Stimulated activated CD4-positive, alpha-beta T cell treated with anti-CD3 and anti-CD28 coated beads, Interleukin-15, amount 100 ng/mL, for 24 hours (primary cell): ENCODE measurements at regions not wholly inside any gene's neighbourhood (a gene's known extent, or its start where the extent isn't known, plus 50 kb on each side); places are given as distances from the start of the nearest gene placed in this dataset.
"Not testable (repeated sequence)": the region's sequence is repeated elsewhere in the genome, so short reads cannot be mapped to it uniquely, and the experiment has no call there.

Experiments used
- DNase-seq: peaks from one replicate; pipeline ENCODE4 v3.0.0-alpha.2; 2020

DNA sequence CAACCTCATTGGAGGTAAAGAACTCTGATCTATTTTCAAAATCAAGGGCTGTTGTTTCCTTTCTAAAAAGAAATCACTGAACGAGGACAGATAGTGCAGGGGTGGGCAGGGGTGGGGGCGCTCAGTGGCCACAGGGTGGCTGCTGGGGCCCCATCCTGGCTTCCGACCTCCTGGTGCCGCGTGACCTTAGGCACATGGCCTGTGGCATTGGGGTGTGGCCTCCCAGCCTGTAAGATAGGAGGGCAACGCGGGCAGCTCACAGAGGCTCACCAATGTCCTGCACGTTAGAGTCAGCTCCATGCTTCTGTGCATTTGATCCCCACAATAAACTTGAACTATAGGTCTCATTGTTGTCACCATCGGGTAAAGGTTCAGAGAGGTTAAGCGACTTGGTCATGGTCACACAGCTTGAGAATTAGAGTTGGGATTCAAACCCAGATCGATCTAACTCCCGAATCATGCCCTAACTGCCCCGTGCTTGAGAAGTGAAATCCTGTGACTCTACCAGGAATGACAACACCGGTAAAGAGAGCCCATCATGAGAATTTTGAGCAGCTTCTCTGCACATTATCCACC, 148.0 kb upstream of the SLC6A11 start:
- no peak for DNase-seq

GRCh38 chr3:10669490-10670048, 146.5 kb upstream of the SLC6A11 start:
- no peak for DNase-seq

- no peak for DNase-seq
Measured at GRCh38 chr3:10672422-10672821, 143.6 kb upstream of the SLC6A11 start.

- DNase-seq = no peak
Measured at GRCh38 chr3:10674578-10674977, 141.4 kb upstream of the SLC6A11 start.

GRCh38 chr3:10676905-10677304, 139.1 kb upstream of the SLC6A11 start:
- no peak for DNase-seq

DNA sequence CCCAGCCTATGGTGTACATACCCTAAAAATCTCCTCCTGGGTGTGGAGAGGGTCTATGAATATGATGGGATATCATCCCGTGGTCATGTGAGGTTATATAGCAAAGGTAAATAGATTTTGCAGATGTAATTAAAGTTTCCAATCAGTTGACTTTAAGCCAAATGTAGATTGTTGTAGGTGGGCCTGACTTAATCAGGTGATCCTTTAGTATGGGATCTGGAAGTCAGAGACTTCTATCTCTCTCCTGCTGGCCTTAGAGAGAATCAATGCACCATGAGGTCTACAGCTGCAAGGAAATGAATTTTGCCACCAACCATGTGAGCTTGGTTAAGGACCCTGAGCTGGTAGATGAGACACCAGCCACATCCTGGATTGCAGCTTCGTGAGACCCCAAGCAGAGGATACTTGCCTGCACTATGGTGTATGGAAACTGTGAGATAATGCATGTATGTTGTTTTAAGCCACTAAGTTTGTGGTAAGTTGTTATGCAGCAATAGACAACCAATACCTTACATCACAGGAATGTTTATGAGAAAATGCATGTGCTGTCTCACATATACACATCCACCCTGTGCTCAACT, 137.1 kb upstream of the SLC6A11 start:
- DNase-seq = no peak

- DNase-seq = no peak
Measured at GRCh38 chr3:10680796-10681195, 135.2 kb upstream of the SLC6A11 start.

- DNase-seq = no peak
Measured at GRCh38 chr3:10682692-10683091, 133.3 kb upstream of the SLC6A11 start.

GRCh38 chr3:10683106-10683505, 132.9 kb upstream of the SLC6A11 start:
- DNase-seq = no peak

DNA sequence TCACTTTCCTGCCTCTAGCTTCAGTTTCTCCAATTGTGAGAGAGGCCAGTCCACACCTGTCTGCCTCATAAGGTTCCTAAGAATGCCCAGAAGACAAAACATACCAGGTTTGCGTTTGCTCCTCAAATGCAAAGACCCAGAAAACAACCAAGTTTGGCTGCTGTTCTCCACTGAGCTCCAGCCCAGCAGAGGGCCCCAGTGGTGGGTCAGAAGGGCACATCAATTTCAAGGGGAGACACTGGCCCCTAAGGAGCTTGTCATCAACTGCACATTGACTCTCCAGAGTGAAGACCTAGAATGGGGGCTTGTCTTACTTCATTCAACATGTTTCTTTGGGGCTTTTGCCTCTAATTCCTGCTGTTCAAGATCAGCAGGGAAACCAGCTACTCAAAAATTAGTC, 127.9 kb upstream of the SLC6A11 start:
- no peak for DNase-seq

DNA sequence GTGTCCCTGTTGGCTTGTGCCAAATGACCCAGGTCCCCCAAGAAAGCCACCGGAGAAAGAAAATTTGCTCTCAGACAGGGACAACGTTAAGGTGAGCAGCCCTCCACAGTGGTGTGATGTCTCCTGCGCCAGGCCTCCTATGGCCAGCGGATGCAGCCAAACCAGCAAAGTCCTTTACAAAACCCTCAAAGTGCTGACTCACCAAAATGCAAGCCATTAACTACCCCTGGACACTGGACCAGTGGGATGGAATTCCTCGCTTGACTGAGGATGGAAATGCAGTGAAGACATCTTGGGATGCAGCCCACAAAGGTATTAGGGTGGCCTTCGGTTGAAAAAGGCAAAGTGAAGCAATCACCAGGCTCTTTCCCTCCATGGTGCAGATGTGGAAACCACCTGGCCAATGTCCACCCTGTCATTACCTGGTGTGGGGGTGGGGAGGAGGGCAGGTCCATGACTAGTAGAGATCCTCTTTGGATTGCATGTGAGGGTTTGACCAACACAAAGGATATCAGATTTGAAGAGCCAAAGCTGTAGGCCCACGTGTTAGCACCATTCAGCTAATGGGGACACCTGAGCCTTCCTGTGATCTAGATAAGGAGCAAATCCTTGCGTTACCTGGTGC, 127.4 kb upstream of the SLC6A11 start:
- DNase-seq = no peak

DNA sequence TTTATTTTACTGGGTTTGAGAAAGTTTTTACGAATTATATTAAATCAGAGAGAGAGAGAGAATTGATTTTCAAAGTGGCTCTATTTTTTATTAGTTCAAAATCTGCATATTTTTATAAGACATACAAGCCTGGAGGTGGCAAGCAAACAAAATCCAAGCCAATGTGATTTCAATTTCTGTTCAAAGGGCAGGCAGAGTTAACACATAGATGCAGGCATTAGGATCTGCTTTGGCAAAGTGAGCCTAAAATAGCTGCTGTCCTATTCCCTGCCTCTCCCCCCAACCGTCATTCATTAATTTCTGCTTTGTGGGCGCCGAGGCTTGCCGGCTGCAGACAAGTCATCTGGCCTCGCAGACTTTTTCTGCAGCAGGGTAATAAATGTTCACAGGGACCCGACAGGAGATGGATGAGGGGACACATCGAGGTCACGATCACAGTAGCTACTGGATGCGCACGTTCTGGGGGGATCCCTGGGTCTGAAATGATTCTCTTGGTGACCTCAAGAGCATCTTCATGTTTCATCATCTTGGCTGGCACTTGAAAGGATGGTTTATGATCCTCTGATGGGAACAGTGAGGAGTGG, 123.9 kb upstream of the SLC6A11 start:
- DNase-seq = no peak

DNA sequence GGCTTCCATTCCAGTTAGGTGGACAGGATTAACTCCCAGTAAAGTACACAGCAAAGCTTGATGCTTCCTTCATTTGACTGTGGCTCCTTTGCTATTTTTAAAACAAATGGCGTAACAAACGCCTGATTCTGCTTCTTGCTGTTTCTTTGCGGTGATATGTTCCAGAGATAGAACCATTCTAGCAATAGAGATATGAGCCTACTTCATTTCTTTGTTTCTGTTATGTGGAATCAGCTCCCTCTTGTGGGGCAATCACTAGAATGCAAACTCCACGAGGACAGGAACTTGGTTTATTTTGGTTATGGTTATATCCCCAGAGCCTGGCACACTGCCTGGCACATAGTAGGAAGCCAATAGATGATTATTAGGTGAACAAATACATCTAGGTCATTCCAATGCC, 122.6 kb upstream of the SLC6A11 start:
- no peak for DNase-seq

- DNase-seq = no peak
Measured at GRCh38 chr3:10694179-10694578, 121.8 kb upstream of the SLC6A11 start.

DNA sequence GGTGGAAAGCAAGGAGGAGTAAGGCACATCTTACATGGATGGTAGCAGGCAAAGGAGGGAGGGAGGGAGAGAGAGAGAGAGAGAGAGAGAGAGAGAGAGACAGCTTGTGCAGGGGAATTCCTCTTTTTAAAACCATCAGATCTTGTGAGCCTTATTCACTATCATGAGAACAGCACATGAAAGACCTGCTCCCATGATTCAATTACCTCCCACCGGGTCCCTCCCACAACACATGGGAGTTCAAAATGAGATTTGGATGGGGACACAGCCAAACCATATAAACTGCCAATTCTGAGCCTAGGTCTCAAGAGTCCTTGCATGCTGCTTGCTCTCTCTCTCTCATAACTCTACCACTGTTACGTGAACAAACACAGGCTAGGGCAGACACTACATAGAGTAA, 120.8 kb upstream of the SLC6A11 start:
- not testable (repeated sequence) for DNase-seq

GRCh38 chr3:10695595-10696285, 120.3 kb upstream of the SLC6A11 start:
- no peak for DNase-seq

DNA sequence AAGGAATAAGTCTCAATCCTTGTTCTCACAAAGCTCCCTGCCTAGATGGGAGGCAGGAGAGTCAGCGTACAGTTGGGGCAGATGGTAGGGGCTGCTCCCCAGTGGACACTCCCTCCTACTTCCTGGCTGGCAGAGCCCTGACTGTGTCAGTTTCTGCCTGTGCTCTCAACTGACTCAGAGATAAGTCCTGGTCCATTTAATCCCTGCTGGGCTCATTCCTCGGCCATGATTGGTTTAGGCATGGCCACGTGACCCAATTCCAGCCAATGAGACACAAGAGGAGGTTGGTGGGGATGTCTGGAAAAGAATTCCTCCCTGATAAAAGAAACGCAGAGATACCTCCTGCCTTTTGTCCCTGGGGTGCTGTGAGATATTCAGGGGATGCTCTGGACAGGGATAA, 118.1 kb upstream of the SLC6A11 start:
- DNase-seq = no peak

- no peak for DNase-seq
Measured at GRCh38 chr3:10700821-10701220, 115.2 kb upstream of the SLC6A11 start.

GRCh38 chr3:10702961-10703740, 112.9 kb upstream of the SLC6A11 start:
- peak; percentile 46 for DNase-seq

DNA sequence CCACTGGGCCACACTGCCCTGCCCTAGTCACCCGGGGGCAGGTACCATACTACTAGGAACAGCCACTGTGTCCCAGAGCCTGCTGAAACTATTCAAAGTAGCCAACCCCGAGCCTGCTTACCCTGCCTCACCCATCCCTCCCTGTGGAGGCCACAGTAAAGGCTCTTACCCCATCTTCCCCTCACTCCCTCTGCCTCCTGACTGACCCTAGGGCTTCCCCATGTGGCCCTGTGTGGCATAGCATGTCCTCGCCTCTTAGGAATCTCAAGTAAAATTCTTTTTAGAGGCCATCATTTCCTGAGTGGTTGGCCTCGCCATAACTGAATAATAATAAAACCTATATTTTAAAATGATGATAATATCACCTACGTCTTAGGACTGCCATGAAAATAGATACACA, 112.2 kb upstream of the SLC6A11 start:
- DNase-seq = no peak

GRCh38 chr3:10706156-10706739, 109.8 kb upstream of the SLC6A11 start:
- DNase-seq = no peak

DNA sequence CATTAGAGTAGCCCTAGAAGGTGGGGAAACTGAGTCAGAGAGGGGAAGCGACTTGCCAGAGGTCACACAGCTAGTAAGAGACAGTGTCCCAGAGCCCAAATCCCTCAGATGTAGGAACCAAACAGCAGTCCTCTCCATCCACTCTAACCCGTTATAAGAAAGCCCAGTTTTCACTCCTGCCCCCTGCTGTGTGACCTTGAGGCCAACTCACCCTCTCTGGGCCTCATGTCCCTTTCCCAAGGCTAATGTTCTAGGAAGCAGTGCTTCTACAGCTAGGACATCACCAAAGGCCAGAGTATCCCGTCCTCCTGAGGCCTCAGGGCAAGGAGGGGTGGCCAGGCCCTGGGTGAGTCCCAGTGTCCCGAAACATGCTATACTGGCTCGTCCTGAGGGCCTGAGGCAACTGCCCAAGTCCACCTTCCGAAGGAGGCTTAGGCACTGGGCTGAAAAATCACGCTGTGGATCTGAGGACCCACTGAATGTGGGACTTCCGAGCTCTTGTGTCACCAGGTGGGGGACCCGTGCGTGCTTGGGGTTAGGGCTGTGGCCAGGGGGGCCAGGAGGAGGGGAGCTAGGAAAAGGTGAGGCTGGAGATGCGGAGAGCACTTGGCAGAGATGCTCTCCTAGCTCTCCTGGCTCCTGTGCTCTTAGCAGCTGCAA, 109.2 kb upstream of the SLC6A11 start:
- DNase-seq = no peak
